Activated CD8-positive, alpha-beta T cell treated with anti-CD3 and anti-CD28 coated beads for 36 hours (primary cell): ENCODE measurements at regions not wholly inside any gene's neighbourhood (a gene's known extent, or its start where the extent isn't known, plus 50 kb on each side); places are given as distances from the start of the nearest gene placed in this dataset.

Source experiments
- ATAC-seq: fragments of 200-7000 bp; cut with Tn5 transposase; one replicate; pipeline ENCODE4 v1.10.0; 2021; ENCODE audit warnings: mild to moderate bottlenecking, moderate library complexity
- CTCF ChIA-PET: fragments of 350-600 bp; sonication (Branson Sonifier 250); formaldehyde crosslinking; loops from one replicate; lab custom pipeline; 2021; ENCODE audit warnings: antibody characterized with exemption; lab: Charles Lee
- POLR2A ChIA-PET: fragments of 350-600 bp; sonication (Branson Sonifier 250); formaldehyde crosslinking; loops from one replicate; lab custom pipeline; 2021; ENCODE audit warnings: antibody characterized with exemption; lab: Charles Lee
- DNase-seq: peaks from one replicate; pipeline ENCODE4 v3.0.0-alpha.2; 2020
- H3K27ac Mint-ChIP-seq: one replicate; pipeline ENCODE4 v1.8.0; 2021; ENCODE audit warnings: mild to moderate bottlenecking, mixed read lengths
- H3K27me3 Mint-ChIP-seq: one replicate; pipeline ENCODE4 v1.8.0; 2021; ENCODE audit warnings: mixed read lengths
- H3K36me3 Mint-ChIP-seq: one replicate; pipeline ENCODE4 v1.8.0; 2021; ENCODE audit warnings: low read depth, mixed read lengths
- H3K4me1 Mint-ChIP-seq: one replicate; pipeline ENCODE4 v1.8.0; 2021; ENCODE audit warnings: low read depth, mixed read lengths
- H3K4me3 Mint-ChIP-seq: one replicate; pipeline ENCODE4 v1.8.0; 2021; ENCODE audit warnings: mild to moderate bottlenecking, moderate library complexity, mixed read lengths
- H3K9me3 Mint-ChIP-seq: one replicate; pipeline ENCODE4 v1.8.0; 2021; ENCODE audit warnings: mixed read lengths
- CTCF ChIP-seq: fragments of 200-600 bp; IDR thresholded peaks from one replicate; pipeline ENCODE4 v1.8.0; 2022; ENCODE audit warnings: antibody characterized with exemption, mild to moderate bottlenecking
- intact Hi-C: fragments of 100-400 bp; cut with micrococcal nuclease; formaldehyde crosslinking; loops from one replicate; pipeline ENCODE4 v1.10.0; 2022

GRCh38 chr4:43718369-43718768, 730.2 kb downstream of the KCTD8 start:
- Mint-ChIP-seq H3K4me1 (no peaks in the 10 kb centered on the region), H3K27me3 (no peaks in the 10 kb centered on the region), H3K4me3 (no peak overlapping the region), H3K27ac (no peak overlapping the region), H3K36me3 (no peaks in the 10 kb centered on the region), H3K9me3 (peaks cover 6% of the 10 kb centered on the region)
- ChIA-PET CTCF (no interaction called here), POLR2A (no interaction called here)
- DNase-seq (no peak), ATAC-seq (no peak)
- no peak for TF ChIP-seq CTCF
- intact Hi-C loops: no loop called here

- no peak overlapping the region for H3K4me3 Mint-ChIP-seq
- peaks cover 14% of the 10 kb centered on the region for H3K9me3 Mint-ChIP-seq
- no peak overlapping the region for H3K27ac Mint-ChIP-seq
- POLR2A ChIA-PET: no interaction called here
- H3K36me3 Mint-ChIP-seq: no peaks in the 10 kb centered on the region
- TF ChIP-seq CTCF: no peak
- H3K4me1 Mint-ChIP-seq: no peaks in the 10 kb centered on the region
- intact Hi-C loops: no loop called here
- ATAC-seq: no peak
- no peak for DNase-seq
- CTCF ChIA-PET: no interaction called here
- no peaks in the 10 kb centered on the region for H3K27me3 Mint-ChIP-seq
Measured at GRCh38 chr4:43732829-43733426, 715.7 kb downstream of the KCTD8 start.

- Mint-ChIP-seq H3K27ac (no peak overlapping the region), H3K27me3 (no peaks in the 10 kb centered on the region), H3K4me1 (no peaks in the 10 kb centered on the region), H3K36me3 (no peaks in the 10 kb centered on the region), H3K9me3 (peaks cover 17% of the 10 kb centered on the region), H3K4me3 (no peak overlapping the region)
- DNase-seq: no peak
- intact Hi-C loops: no loop called here
- ChIA-PET POLR2A (no interaction called here), CTCF (no interaction called here)
- ATAC-seq: no peak
- TF ChIP-seq CTCF: no peak
Measured at GRCh38 chr4:43742083-43742482, 706.5 kb downstream of the KCTD8 start.

- no peak for DNase-seq
- CTCF ChIA-PET: no interaction called here
- Mint-ChIP-seq H3K9me3 (peaks cover 12% of the 10 kb centered on the region), H3K4me3 (no peak overlapping the region), H3K27me3 (no peaks in the 10 kb centered on the region), H3K36me3 (no peaks in the 10 kb centered on the region), H3K4me1 (no peaks in the 10 kb centered on the region), H3K27ac (no peak overlapping the region)
- TF ChIP-seq CTCF: no peak
- intact Hi-C loops: no loop called here
- POLR2A ChIA-PET: no interaction called here
- ATAC-seq: no peak
Measured at GRCh38 chr4:43754566-43754965, 694.0 kb downstream of the KCTD8 start.

GRCh38 chr4:43757147-43757546, 691.5 kb downstream of the KCTD8 start:
- Mint-ChIP-seq H3K9me3 (peaks cover 11% of the 10 kb centered on the region), H3K27ac (no peak overlapping the region), H3K27me3 (no peaks in the 10 kb centered on the region), H3K4me3 (no peak overlapping the region), H3K36me3 (no peaks in the 10 kb centered on the region), H3K4me1 (no peaks in the 10 kb centered on the region)
- no peak for DNase-seq
- ChIA-PET POLR2A (no interaction called here), CTCF (no interaction called here)
- ATAC-seq: no peak
- TF ChIP-seq CTCF: no peak
- intact Hi-C loops: no loop called here
